PC-3 (cell line): ENCODE measurements at regions not wholly inside any gene's neighbourhood (a gene's known extent, or its start where the extent isn't known, plus 50 kb on each side); places are given as distances from the start of the nearest gene placed in this dataset.

Source experiments
- ATAC-seq: fragments of 200-7000 bp; cut with Tn5 transposase; 2 replicates; pipeline ENCODE4 v1.9.1; 2020; ENCODE audit warnings: mild to moderate bottlenecking, moderate library complexity
- BruUV-seq: library from RNA; stranded (reverse); fragments of 400-500 nt; replicated peaks from 2 replicates; lab custom pipeline; 2021; lab: Mats Ljungman, UMichigan
- CTCF ChIA-PET: fragments of 300-600 bp; sonication (Branson Sonifier 250); formaldehyde crosslinking; loops from one replicate; lab custom pipeline; 2022; ENCODE audit warnings: antibody characterized with exemption; lab: Charles Lee
- POLR2A ChIA-PET: fragments of 300-600 bp; sonication (Branson Sonifier 250); formaldehyde crosslinking; loops from one replicate; lab custom pipeline; 2022; ENCODE audit warnings: antibody characterized with exemption; ENCODE audit not compliant: unreplicated experiment; lab: Charles Lee
- DNase-seq: peaks from one replicate; pipeline ENCODE4 v3.0.0-alpha.2; 2015
- H2AFZ ChIP-seq: fragments of 300-600 bp; sonication (generic); 2 replicates; pipeline ENCODE4 v1.6.0; 2016; ENCODE audit warnings: antibody characterized with exemption, low read length
- H3F3A ChIP-seq: fragments of 300-600 bp; sonication (generic); one replicate; pipeline ENCODE4 v1.6.0; 2017; ENCODE audit warnings: antibody characterized with exemption, low read length, control low read depth, mild to moderate bottlenecking; ENCODE audit not compliant: unreplicated experiment
- H3K27ac ChIP-seq: fragments of 300-600 bp; sonication (generic); 2 replicates; pipeline ENCODE4 v1.5.1; 2016; ENCODE audit warnings: mild to moderate bottlenecking, low read length
- H3K27me3 ChIP-seq: fragments of 300-600 bp; sonication (generic); 2 replicates; pipeline ENCODE4 v1.6.1; 2016; ENCODE audit warnings: low read length, mixed read lengths
- H3K36me3 ChIP-seq: fragments of 300-600 bp; sonication (generic); 2 replicates; pipeline ENCODE4 v1.6.1; 2016; ENCODE audit warnings: low read depth, mixed run types, low read length, mixed read lengths
- H3K4me1 ChIP-seq: fragments of 300-600 bp; sonication (generic); 2 replicates; pipeline ENCODE4 v1.5.1; 2016; ENCODE audit warnings: low read length; ENCODE audit not compliant: insufficient read depth
- H3K4me2 ChIP-seq: fragments of 300-600 bp; sonication (generic); 2 replicates; pipeline ENCODE4 v1.6.0; 2016; ENCODE audit warnings: low read length
- H3K4me3 ChIP-seq: fragments of 300-600 bp; sonication (generic); 2 replicates; pipeline ENCODE4 v1.5.1; 2016; ENCODE audit warnings: mild to moderate bottlenecking, low read length, mixed read lengths
- H3K79me2 ChIP-seq: fragments of 300-600 bp; sonication (generic); 2 replicates; pipeline ENCODE4 v1.6.1; 2017; ENCODE audit warnings: low read length, mixed read lengths
- H3K9ac ChIP-seq: fragments of 300-600 bp; sonication (generic); 2 replicates; pipeline ENCODE4 v1.6.0; 2016; ENCODE audit warnings: mild to moderate bottlenecking, low read length
- H3K9me2 ChIP-seq: fragments of 300-600 bp; sonication (generic); replicated peaks from 2 replicates; pipeline ENCODE4 v1.6.1; 2016; ENCODE audit warnings: mixed run types, low read length, mixed read lengths
- H3K9me3 ChIP-seq: fragments of 300-600 bp; sonication (generic); 2 replicates; pipeline ENCODE4 v1.6.1; 2016; ENCODE audit warnings: low read length, mixed read lengths
- H4K20me1 ChIP-seq: fragments of 300-600 bp; sonication (generic); 2 replicates; pipeline ENCODE4 v1.6.1; 2016; ENCODE audit warnings: low read length, mixed read lengths
- EZH2 ChIP-seq: fragments of 300-600 bp; sonication (generic); IDR thresholded peaks from one replicate; pipeline ENCODE4 v1.6.1; 2017; ENCODE audit warnings: antibody characterized with exemption, mild to moderate bottlenecking, low read length; ENCODE audit not compliant: unreplicated experiment
- EZH2phosphoT487 ChIP-seq: fragments of 300-600 bp; sonication (generic); IDR thresholded peaks from 2 replicates; pipeline ENCODE4 v1.6.1; 2018; ENCODE audit warnings: mild to moderate bottlenecking, antibody characterized with exemption, low read length, borderline replicate concordance
- intact Hi-C: fragments of 100-400 bp; cut with micrococcal nuclease; formaldehyde crosslinking; loops from 2 replicates; pipeline ENCODE4 v1.9.0; 2023
- TF ChIP-seq, protein P1 (sequence below): fragments of 300-600 bp; sonication (generic); conservative IDR thresholded peaks from 2 replicates; pipeline ENCODE4 v1.5.1; 2017; ENCODE audit warnings: antibody characterized with exemption, low read depth, mild to moderate bottlenecking, low read length

DNA sequence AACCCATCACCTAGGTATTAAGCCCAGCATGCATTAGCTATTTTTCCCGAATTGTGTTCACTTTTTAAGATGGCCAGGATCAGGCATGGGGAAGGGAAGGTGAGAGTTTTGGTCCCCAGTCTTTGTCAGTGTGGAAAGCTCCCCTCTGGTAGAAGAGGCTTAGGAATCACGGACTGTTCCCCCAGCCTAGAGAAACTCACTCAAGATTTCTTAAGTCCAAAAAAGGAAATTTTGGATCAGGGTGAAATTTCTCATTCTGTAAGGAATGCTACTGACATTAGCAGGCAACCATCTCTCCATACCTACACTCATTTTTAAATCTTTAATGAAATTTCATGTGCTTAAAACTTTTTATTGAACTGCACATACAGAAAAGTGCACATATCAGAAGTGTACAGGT lies 70.3 kb upstream of the GALNT15 start:
- H3K36me3 ChIP-seq: peaks cover 13% of the 10 kb centered on the region; the same call in 1 of the 2 replicates
- H3K9ac ChIP-seq: no peak overlapping the region
- H3K4me3 ChIP-seq: no peak overlapping the region
- H3F3A ChIP-seq: no peaks in the 10 kb centered on the region
- H3K27me3 ChIP-seq: no peaks in the 10 kb centered on the region
- intact Hi-C loops: no loop called here
- H3K9me2 ChIP-seq: no peaks in the 10 kb centered on the region
- CTCF ChIA-PET: no interaction called here
- ATAC-seq (no peak), DNase-seq (no peak)
- H3K27ac ChIP-seq: no peak overlapping the region
- H3K4me2 ChIP-seq: no peak overlapping the region
- peaks cover 22% of the 10 kb centered on the region for H3K4me1 ChIP-seq
- H4K20me1 ChIP-seq: no peaks in the 10 kb centered on the region
- no peaks in the 10 kb centered on the region for H3K79me2 ChIP-seq
- H3K9me3 ChIP-seq: peaks cover 13% of the 10 kb centered on the region
- H2AFZ ChIP-seq: no peak overlapping the region
- TF ChIP-seq, protein P1, sequence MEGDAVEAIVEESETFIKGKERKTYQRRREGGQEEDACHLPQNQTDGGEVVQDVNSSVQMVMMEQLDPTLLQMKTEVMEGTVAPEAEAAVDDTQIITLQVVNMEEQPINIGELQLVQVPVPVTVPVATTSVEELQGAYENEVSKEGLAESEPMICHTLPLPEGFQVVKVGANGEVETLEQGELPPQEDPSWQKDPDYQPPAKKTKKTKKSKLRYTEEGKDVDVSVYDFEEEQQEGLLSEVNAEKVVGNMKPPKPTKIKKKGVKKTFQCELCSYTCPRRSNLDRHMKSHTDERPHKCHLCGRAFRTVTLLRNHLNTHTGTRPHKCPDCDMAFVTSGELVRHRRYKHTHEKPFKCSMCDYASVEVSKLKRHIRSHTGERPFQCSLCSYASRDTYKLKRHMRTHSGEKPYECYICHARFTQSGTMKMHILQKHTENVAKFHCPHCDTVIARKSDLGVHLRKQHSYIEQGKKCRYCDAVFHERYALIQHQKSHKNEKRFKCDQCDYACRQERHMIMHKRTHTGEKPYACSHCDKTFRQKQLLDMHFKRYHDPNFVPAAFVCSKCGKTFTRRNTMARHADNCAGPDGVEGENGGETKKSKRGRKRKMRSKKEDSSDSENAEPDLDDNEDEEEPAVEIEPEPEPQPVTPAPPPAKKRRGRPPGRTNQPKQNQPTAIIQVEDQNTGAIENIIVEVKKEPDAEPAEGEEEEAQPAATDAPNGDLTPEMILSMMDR: no peak
- TF ChIP-seq EZH2: no peak
- no peak for TF ChIP-seq EZH2phosphoT487
- no TSS peak for BruUV-seq
- POLR2A ChIA-PET: no interaction called here

DNA sequence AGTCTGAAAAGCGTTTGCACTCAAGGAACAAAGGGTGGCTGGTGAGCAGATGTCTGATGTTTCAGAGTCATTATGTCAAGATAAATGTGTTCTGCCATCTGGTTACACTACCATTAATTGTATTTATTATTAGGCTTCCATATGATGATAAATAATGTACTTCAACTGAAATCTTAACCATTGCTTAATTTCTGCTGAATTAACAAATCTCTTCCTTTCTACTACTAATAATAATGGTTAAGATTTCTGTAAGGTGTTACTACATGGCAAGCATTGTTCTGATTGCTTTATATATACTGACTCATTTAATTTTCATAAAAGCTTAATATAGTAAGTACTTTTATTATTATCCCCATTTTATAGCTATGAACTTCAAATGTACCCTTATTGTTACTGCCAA lies 68.4 kb upstream of the GALNT15 start:
- Histone ChIP-seq H3K4me2 (no peak overlapping the region), H3K27ac (no peak overlapping the region), H3F3A (no peaks in the 10 kb centered on the region), H2AFZ (no peak overlapping the region), H3K9me2 (no peaks in the 10 kb centered on the region), H4K20me1 (no peaks in the 10 kb centered on the region), H3K4me1 (peaks cover 22% of the 10 kb centered on the region), H3K9ac (no peak overlapping the region), H3K36me3 (peaks cover under 1% of the 10 kb centered on the region; the same call in 1 of the 2 replicates), H3K79me2 (no peaks in the 10 kb centered on the region), H3K9me3 (peaks cover 2% of the 10 kb centered on the region; the same call in 1 of the 2 replicates), H3K4me3 (no peak overlapping the region), H3K27me3 (no peaks in the 10 kb centered on the region)
- intact Hi-C loops: loop anchor here (5.0 kb wide), 1 partner anchor 664 kb away; no protein-coding TSS in a partner anchor
- no peak for DNase-seq
- no peak for ATAC-seq
- no TSS peak for BruUV-seq
- POLR2A ChIA-PET: no interaction called here
- CTCF ChIA-PET: interaction anchor here (0.5 kb wide), 1 partner anchor 59 kb away, joined by 4 read pairs; no protein-coding TSS in a partner anchor
- TF ChIP-seq EZH2phosphoT487 (no peak), EZH2 (no peak)
- TF ChIP-seq, protein P1: no peak

DNA sequence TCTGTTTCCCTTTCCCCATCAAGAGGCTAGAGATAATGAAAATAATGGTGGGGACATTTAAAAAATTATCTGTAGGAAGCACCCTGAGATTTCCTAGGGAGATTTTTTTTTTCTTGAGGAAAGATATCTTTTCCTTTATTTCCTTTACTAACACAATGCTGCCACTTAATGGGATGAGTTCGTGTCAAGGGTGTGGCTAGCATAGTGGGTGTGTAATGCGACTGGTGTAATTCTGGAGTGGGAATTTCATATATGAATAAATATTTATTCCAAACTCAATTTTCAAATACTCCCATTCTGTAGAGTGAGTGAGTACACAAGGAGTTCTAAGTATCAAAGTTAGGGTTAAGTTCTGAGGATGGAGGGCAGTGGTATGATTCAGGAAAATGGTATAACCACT lies 66.1 kb upstream of the GALNT15 start:
- no peaks in the 10 kb centered on the region for H3F3A ChIP-seq
- H3K9ac ChIP-seq: no peak overlapping the region
- no peak for DNase-seq
- H3K27me3 ChIP-seq: no peaks in the 10 kb centered on the region
- H3K79me2 ChIP-seq: no peaks in the 10 kb centered on the region
- TF ChIP-seq EZH2 (no peak), EZH2phosphoT487 (no peak)
- TF ChIP-seq, protein P1: no peak
- H3K4me1 ChIP-seq: peaks cover 6% of the 10 kb centered on the region
- no peak for ATAC-seq
- intact Hi-C loops: loop anchor here (5.0 kb wide), 1 partner anchor 666 kb away; no protein-coding TSS in a partner anchor
- no peaks in the 10 kb centered on the region for H3K9me2 ChIP-seq
- no peak overlapping the region for H2AFZ ChIP-seq
- H3K9me3 ChIP-seq: no peaks in the 10 kb centered on the region
- no peaks in the 10 kb centered on the region for H4K20me1 ChIP-seq
- H3K4me2 ChIP-seq: no peak overlapping the region
- no TSS peak for BruUV-seq
- no peaks in the 10 kb centered on the region for H3K36me3 ChIP-seq
- no peak overlapping the region for H3K27ac ChIP-seq
- ChIA-PET CTCF (no interaction called here), POLR2A (no interaction called here)
- H3K4me3 ChIP-seq: no peak overlapping the region
